Left renal cortex interstitium (tissue), 4 donors: ENCODE measurements at regions not wholly inside any gene's neighbourhood (a gene's known extent, or its start where the extent isn't known, plus 50 kb on each side); places are given as distances from the start of the nearest gene placed in this dataset.

Experiments used
- DNase-seq, 4 donors: peaks; one replicate each; pipeline ENCODE4 v3.0.0-alpha.2; 2013; ENCODE audit warnings: low read depth in 4 of 4, low spot score in 2 of 4, missing footprints in 1 of 4

- DNase-seq = no peak
These were observed 349.0 kb downstream of the CTTN start for GRCh38 chr11:70747285-70747684.

GRCh38 chr11:70747921-70748320 is 349.6 kb downstream of the CTTN start:
- DNase-seq = no peak

GRCh38 chr11:70751142-70751734 is 352.9 kb downstream of the CTTN start:
- no peak for DNase-seq

GRCh38 chr11:70755410-70756158 is 357.3 kb downstream of the CTTN start:
- DNase-seq = peak in 3 of 4 donors; percentile 40 to 52 (median 43)

- DNase-seq = no peak
These were observed 358.0 kb downstream of the CTTN start for GRCh38 chr11:70756341-70756740.

GRCh38 chr11:70756756-70757155 is 358.4 kb downstream of the CTTN start:
- no peak for DNase-seq

GRCh38 chr11:70757241-70757640 is 358.9 kb downstream of the CTTN start:
- DNase-seq = no peak

GRCh38 chr11:70758206-70758605 is 359.9 kb downstream of the CTTN start:
- no peak for DNase-seq

- no peak for DNase-seq
These were observed 361.5 kb downstream of the CTTN start for GRCh38 chr11:70759846-70760245.

GRCh38 chr11:70760416-70761020 is 362.2 kb downstream of the CTTN start:
- DNase-seq = no peak

GRCh38 chr11:70761094-70761907 is 363.0 kb downstream of the CTTN start:
- DNase-seq = no peak

GRCh38 chr11:70761908-70762337 is 363.6 kb downstream of the CTTN start:
- DNase-seq = no peak

GRCh38 chr11:70762810-70763209 is 364.5 kb downstream of the CTTN start:
- DNase-seq = no peak

GRCh38 chr11:70763606-70764005 is 365.3 kb downstream of the CTTN start:
- no peak for DNase-seq

GRCh38 chr11:70764356-70764905 is 366.1 kb downstream of the CTTN start:
- DNase-seq = no peak

- DNase-seq = no peak
These were observed 368.6 kb downstream of the CTTN start for GRCh38 chr11:70766901-70767300.

- DNase-seq = no peak
These were observed 370.2 kb downstream of the CTTN start for GRCh38 chr11:70768346-70769095.

- DNase-seq = no peak
These were observed 370.8 kb downstream of the CTTN start for GRCh38 chr11:70769106-70769505.

GRCh38 chr11:70769521-70769920 is 371.2 kb downstream of the CTTN start:
- no peak for DNase-seq
